ENCODE measurements at regions not wholly inside any gene's neighbourhood (a gene's known extent, or its start where the extent isn't known, plus 50 kb on each side); places are given as distances from the start of the nearest gene placed in this dataset.
A peak's percentile ranks its signal among the peaks of the same experiment; 100 is the strongest.

DNA sequence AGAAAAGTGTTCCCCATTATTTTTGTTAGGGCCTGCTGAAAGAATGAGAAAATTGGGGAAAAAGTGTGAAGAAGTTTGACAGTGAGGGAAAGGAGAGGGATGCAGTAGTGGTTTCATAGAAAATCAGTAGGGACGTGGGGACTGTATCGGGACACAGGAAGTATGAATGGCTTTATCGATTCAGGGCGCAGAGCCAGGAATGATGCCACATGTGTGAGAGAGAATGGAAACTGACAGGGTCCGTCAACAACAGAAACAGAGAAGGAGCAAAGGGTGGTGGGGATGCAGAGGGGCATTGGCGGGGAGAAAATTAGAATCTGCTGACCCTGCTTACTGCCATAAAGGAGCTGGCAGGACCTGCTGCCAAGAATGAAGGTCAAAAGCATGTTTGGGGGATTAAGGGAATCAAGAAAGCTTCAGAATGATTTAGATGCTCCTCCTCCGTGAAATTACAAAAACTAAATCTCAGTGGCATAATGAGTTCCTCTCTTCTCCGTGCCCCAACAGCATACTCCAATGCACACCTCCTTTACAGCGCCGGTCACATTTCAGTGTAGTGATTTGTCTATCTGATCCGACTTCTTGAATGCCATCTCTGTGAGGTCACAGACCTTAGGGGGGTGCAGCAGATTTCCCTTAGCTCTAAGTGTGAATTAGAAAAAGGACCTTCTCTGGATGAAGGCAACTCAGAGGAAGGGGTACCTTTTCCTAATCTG, 92.6 kb downstream of the EMP1 start:
- DNase-seq (ENCODE audit: low spot score) = no peak

DNA sequence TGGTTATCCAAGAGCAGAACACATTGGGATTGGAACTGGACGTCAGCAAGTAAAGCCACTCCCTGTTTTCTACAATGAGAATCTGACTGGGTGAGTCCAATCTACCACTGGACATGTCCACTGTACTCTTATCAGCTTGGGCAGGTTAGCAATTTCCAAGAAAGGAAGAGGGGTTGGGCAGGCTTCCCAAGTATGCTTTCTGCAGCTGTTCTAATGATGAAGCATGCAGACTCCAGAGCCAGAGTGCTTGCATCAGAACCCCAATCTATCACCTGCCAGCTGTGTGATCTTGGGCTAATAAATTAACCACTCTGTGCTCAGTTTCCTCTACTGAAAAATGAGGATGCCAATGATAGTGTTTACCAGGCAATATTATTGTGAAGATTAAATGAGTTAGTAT, 92.0 kb downstream of the EMP1 start:
- no peak for DNase-seq (ENCODE audit: low spot score)

DNA sequence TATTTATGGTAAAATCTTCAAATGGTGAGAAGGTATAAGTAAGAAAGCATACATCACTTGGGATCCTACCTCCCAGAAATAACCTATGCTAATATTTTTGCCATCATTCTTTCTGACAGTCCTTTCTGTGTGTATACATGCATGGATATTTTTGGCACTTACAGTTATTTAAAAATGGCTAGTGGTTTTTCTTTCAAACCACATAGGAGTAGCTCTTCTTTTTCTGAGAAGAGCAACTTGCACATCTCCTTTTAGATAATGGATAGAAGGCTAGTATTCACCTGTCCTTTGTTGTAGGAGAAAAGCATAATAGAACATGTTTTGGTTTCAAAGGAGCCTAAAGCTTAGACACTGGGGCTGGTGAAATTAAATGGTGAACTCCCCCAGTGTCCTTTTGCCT, 87.3 kb downstream of the EMP1 start:
- no peak for DNase-seq (ENCODE audit: low spot score)

DNA sequence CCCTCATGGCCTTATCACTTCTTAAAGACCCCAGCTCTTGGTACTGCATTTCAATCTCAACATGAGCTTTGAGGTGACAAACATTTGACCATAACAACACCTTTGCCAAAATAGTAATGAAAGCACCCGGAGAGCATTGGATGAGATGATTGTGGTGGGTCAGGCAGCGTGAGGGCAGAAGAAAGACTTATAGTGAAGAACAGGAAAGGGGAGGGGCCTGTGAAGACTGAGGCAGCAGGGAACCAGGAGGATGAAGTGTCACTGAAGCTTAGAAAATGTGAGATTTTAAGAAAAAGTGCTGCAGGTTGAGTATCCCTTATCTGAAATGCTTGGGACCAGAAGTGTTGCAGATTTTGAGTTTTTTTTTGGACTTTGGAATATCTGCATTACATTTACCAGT, 86.3 kb downstream of the EMP1 start:
- no peak for DNase-seq (ENCODE audit: low spot score)

DNA sequence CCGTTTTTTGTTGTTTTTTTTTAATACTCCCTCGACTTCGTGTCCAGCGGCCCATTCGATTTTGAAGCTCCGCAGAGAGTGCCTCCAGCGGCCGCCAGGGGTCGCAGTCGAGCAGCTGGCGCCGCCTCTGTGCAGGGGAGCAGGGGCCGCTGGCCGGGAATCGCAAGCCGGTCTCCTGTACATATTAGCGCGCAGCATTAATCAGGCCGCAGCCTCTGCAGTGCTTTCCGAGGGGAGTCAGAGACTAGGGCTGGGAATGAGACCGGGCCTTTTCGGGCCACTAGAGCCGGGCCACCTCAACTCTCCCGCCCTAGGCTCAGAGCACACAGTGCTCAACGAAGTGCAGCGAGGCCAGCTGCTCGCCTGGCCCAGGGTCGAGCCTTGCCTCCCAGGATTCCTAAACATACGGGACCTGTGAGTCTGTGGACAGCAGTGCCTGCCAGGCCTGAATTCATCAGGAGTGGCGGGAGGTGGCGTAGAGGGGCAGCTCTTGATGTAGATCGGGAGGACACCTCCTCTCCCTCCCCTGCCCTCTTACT, 81.8 kb downstream of the EMP1 start:
- DNase-seq (ENCODE audit: low spot score) = peak; percentile 52

DNA sequence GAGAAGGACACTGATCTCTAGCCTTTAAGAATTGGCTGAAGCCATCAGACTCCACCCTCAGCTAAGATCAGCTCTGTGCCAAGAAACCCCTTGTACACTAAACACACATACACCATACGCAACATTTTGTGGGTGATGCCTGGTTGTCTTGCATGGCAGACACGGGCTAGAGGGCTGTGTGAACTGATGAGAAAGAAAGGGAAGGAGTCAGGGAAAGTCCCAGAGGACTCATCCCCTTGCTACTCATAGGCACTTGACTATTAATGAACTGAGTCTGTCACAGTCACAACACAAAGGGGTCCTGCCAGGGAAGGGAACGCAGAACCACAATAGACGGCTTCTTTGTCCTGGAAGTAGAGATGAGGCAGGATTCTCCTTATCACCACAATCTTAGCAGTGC, 80.8 kb downstream of the EMP1 start:
- no peak for DNase-seq (ENCODE audit: low spot score)

DNA sequence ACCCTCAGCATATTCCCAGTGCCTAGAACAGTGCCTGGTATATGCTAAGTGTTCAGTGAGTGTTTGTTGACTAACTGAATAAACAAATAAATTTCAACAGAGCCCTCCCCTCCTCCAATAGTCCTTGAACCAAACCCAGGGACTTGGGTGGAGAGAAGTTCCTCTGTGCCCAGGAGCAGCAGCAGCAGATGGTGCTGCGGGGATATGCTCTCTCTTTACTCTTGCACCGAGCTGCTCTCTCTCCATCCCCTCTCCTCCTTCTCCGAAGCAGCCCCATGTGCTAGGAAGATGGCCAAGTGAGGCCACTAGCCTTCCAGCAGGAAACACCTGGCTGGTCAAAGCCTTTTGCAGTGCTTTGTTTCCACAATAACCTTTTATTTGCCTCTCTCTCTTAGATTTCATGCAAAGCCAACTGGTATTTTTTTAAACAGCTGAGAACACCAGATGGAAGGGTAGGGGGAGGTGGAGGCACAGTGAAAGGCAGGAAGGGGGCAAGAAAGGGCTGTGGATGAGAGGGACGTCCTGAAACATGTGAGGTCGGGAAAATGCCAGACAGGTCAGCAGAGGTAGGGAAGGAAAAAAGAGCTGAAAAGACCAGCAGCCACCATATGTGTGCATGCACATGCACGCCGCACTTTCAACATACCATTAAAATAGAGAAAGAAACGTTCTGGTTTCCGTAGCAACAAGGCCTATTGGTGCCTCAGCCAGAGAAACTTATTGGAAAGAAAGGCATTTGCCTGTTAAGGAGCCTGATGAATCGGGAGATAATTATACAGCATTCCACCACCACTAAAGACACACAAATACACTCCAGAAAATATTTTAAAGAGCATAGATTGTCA, 78.9 kb downstream of the EMP1 start:
- no peak for DNase-seq (ENCODE audit: low spot score)

DNA sequence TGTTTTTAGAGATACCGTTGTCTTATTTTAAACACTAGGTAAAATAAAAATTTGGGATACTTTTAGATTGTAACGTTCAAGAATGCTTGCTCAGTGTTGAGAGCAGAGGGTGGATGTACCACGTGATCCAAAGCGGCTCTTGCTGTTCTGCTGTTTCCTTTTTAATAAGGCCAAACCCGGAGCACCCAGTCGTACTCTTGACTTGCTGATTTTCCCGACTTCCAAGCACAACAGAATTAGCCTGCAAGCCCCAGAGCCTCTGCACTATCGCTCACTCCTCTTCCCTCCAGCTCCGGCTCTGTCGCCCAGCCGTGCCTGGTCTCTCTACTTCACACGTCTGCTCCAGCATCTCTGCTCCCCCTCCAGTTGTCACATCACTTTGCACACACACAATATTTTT, 77.3 kb downstream of the EMP1 start:
- DNase-seq (ENCODE audit: low spot score) = no peak

DNA sequence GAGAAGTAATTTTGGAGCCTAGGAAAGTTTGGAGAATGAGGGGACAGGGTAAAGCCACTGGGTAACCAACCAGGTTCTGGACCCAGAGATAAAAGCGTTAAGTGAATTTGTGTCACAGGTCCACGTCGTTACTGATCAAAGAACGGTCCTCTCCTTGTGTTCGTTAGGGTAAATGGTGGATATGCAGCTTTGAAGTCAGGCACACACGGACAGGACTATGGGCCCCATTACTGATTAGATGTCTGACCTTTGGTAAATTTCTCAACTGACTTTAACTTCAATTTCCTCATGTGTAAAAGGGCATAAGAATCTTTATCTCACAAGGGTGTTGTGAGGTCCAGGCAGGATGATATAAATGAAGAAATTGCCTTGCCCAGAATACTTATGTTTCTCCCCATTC, 76.6 kb downstream of the EMP1 start:
- DNase-seq (ENCODE audit: low spot score) = no peak

DNA sequence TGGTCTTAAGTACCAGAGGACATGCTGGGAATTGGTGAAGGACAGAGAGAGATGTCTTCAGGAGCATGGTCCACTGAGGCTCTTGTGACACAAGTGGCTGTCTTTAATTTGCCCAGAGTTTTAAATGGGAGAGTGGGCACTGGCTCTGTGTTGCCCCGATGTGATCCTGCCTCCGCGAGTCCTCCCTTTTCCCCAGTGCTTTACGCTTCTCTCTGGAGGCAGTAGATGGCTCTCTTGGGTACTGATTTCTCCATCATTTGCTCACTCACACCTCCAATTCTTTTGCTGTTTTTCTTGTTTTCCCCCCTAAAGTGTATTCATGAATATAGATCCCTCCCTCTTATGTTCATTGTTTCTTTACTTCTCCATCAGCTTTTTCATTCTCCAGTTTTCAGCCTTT, 74.3 kb downstream of the EMP1 start:
- no peak for DNase-seq (ENCODE audit: low spot score)
